NCI-H1048 (cell line): ENCODE measurements at regions not wholly inside any gene's neighbourhood (a gene's known extent, or its start where the extent isn't known, plus 50 kb on each side); places are given as distances from the start of the nearest gene placed in this dataset.
"Not testable (repeated sequence)": the region's sequence is repeated elsewhere in the genome, so short reads cannot be mapped to it uniquely, and the experiment has no call there.

Source experiments
- DNase-seq: peaks from one replicate; lab custom pipeline; 2025; lab: John Stamatoyannopoulos, UW

GRCh38 chr17:14732211-14732610 lies 431.3 kb downstream of the HS3ST3B1 start:
- no peak for DNase-seq

GRCh38 chr17:14731591-14731990 lies 430.7 kb downstream of the HS3ST3B1 start:
- DNase-seq: no peak

GRCh38 chr17:14730821-14731220 lies 429.9 kb downstream of the HS3ST3B1 start:
- no peak for DNase-seq

- DNase-seq: no peak
These were observed 424.8 kb downstream of the HS3ST3B1 start for GRCh38 chr17:14725729-14726128.

- DNase-seq: no peak
These were observed 423.9 kb downstream of the HS3ST3B1 start for GRCh38 chr17:14724770-14725169.

- DNase-seq: not testable (repeated sequence)
These were observed 422.5 kb downstream of the HS3ST3B1 start for GRCh38 chr17:14723349-14723748.

GRCh38 chr17:14719942-14720341 lies 419.1 kb downstream of the HS3ST3B1 start:
- DNase-seq: no peak

- no peak for DNase-seq
These were observed 417.0 kb downstream of the HS3ST3B1 start for GRCh38 chr17:14717859-14718258.

- DNase-seq: no peak
These were observed 414.7 kb downstream of the HS3ST3B1 start for GRCh38 chr17:14715561-14715960.

- no peak for DNase-seq
These were observed 411.7 kb downstream of the HS3ST3B1 start for GRCh38 chr17:14712611-14713021.

- no peak for DNase-seq
These were observed 403.2 kb downstream of the HS3ST3B1 start for GRCh38 chr17:14704121-14704520.

- DNase-seq: no peak
These were observed 401.0 kb downstream of the HS3ST3B1 start for GRCh38 chr17:14701886-14702285.

GRCh38 chr17:14699574-14700185 lies 398.8 kb downstream of the HS3ST3B1 start:
- peak; percentile 14 for DNase-seq

GRCh38 chr17:14693382-14693781 lies 392.5 kb downstream of the HS3ST3B1 start:
- no peak for DNase-seq

GRCh38 chr17:14690704-14691103 lies 389.8 kb downstream of the HS3ST3B1 start:
- no peak for DNase-seq

- no peak for DNase-seq
These were observed 387.3 kb downstream of the HS3ST3B1 start for GRCh38 chr17:14688134-14688533.

GRCh38 chr17:14672830-14673229 lies 371.9 kb downstream of the HS3ST3B1 start:
- DNase-seq: peak; percentile 9

GRCh38 chr17:14670861-14671260 lies 370.0 kb downstream of the HS3ST3B1 start:
- no peak for DNase-seq

- no peak for DNase-seq
These were observed 363.6 kb downstream of the HS3ST3B1 start for GRCh38 chr17:14664511-14664910.

- no peak for DNase-seq
These were observed 340.2 kb downstream of the HS3ST3B1 start for GRCh38 chr17:14641117-14641516.

- no peak for DNase-seq
These were observed 336.4 kb downstream of the HS3ST3B1 start for GRCh38 chr17:14637260-14637659.

GRCh38 chr17:14630621-14631020 lies 329.7 kb downstream of the HS3ST3B1 start:
- DNase-seq: no peak

GRCh38 chr17:14630046-14630445 lies 329.2 kb downstream of the HS3ST3B1 start:
- no peak for DNase-seq

- DNase-seq: no peak
These were observed 321.8 kb downstream of the HS3ST3B1 start for GRCh38 chr17:14622615-14623101.
